ENCODE measurements at regions not wholly inside any gene's neighbourhood (a gene's known extent, or its start where the extent isn't known, plus 50 kb on each side); places are given as distances from the start of the nearest gene placed in this dataset.

DNA sequence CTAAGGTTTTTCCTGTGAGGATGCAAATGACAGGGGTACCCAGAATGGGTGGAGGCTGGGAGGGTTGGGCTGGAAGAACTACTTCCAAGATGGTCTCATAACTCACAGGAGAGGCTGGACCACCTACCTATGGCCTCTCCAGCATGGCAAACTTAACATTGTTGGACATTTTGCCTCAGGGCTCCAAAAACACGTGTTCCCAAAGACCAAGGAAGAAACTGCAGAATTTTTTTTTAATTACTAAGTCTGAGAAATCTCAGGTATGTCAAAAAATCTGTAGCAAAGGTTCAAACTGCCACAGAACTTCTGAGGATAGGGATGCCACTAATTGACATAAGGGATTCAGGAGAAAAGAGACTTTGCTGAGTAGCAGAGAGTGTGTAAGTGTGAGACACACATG lies 270.8 kb downstream of the NNT start:
- TF ChIP-seq EZH2phosphoT487 (IDR thresholded peaks at IDR 0.05; ENCODE audit: insufficient read depth, low read depth) (no peak), EZH2 (IDR thresholded peaks at IDR 0.05; ENCODE audit: insufficient read depth, poor library complexity, severe bottlenecking) (no peak)
